A549 (cell line): ENCODE measurements at regions not wholly inside any gene's neighbourhood (a gene's known extent, or its start where the extent isn't known, plus 50 kb on each side); places are given as distances from the start of the nearest gene placed in this dataset.

Experiments used
- ATAC-seq, 2 experiments: fragments of 200-7000 bp in 1 of 2; fragments of >200 bp in 1 of 2; cut with Nextera tagmentation in 1 of 2; cut with Tn5 transposase in 1 of 2; 3 replicates each; pipeline versions ENCODE4 v1.8.0 to v1.9.1; 2018 to 2020; ENCODE audit warnings: mild to moderate bottlenecking in 1 of 2, moderate library complexity in 1 of 2
- CTCF ChIA-PET: fragments of 300-600 bp; sonication (Branson Sonifier 250); formaldehyde crosslinking; extraction: SDS; loops from one replicate; lab custom pipeline; 2021; ENCODE audit warnings: antibody characterized with exemption, inconsistent platforms; lab: Yijun Ruan, JAX
- POLR2A ChIA-PET: fragments of 350-600 bp; formaldehyde crosslinking; extraction: SDS; loops from one replicate; lab custom pipeline; 2021; ENCODE audit warnings: antibody characterized with exemption, inconsistent platforms; lab: Yijun Ruan, JAX
- DNase-seq, 2 experiments: peaks; one replicate each; pipeline versions ENCODE4 v3.0.0 to v3.0.0-alpha.2; 2011 to 2016; ENCODE audit warnings: low read depth in 1 of 2, low spot score in 1 of 2
- FAIRE-seq: peaks from 2 replicates; lab custom pipeline; 2011; peaks lifted over from hg19 to GRCh38; lab: Jason Lieb, UNC
- H3K27ac ChIP-seq, 2 experiments: fragments of >200 bp; sonication (Bioruptor Twin); formaldehyde crosslinking; 3 replicates each; pipeline ENCODE4 v1.5.1; 2016 to 2017
- H3K4me1 ChIP-seq: fragments of >200 bp; sonication (Bioruptor Twin); formaldehyde crosslinking; 3 replicates; pipeline ENCODE4 v1.6.1; 2016
- H3K4me2 ChIP-seq: fragments of >200 bp; sonication (Bioruptor Twin); formaldehyde crosslinking; 3 replicates; pipeline ENCODE4 v1.6.1; 2016
- H3K4me3 ChIP-seq: fragments of >200 bp; sonication (Bioruptor Twin); formaldehyde crosslinking; 3 replicates; pipeline ENCODE4 v1.5.1; 2016
- H3K9me3 ChIP-seq: fragments of >200 bp; sonication (Bioruptor Twin); formaldehyde crosslinking; 3 replicates; pipeline ENCODE4 v1.6.1; 2016
- ATOH8 ChIP-seq: fragments of 250-450 bp; sonication (Bioruptor Pico); IDR thresholded peaks from 2 replicates; pipeline ENCODE4 v1.5.0; 2020; ENCODE audit warnings: low read depth, mild to moderate bottlenecking, moderate library complexity
- CBX8 ChIP-seq: fragments of 200-600 bp; sonication (generic); IDR thresholded peaks from 2 replicates; pipeline ENCODE4 v1.6.1; 2016
- CEBPB ChIP-seq, 2 experiments: fragments of >200 bp in 1 of 2; sonication (Bioruptor Twin) in 1 of 2; formaldehyde crosslinking in 1 of 2; IDR thresholded peaks; 2 replicates each; pipeline ENCODE4 v1.6.1; 2012 to 2016
- CHD4 ChIP-seq: fragments of 200-600 bp; sonication (generic); IDR thresholded peaks from 2 replicates; pipeline ENCODE4 v1.6.1; 2016; ENCODE audit warnings: antibody characterized with exemption, mild to moderate bottlenecking, borderline replicate concordance
- EHMT2 ChIP-seq: fragments of 200-600 bp; sonication (generic); IDR thresholded peaks from 2 replicates; pipeline ENCODE4 v1.6.1; 2016; ENCODE audit warnings: antibody characterized with exemption, low read depth, mild to moderate bottlenecking, moderate library complexity
- EP300 ChIP-seq, 2 experiments: fragments of >200 bp; sonication (Bioruptor Twin); formaldehyde crosslinking; IDR thresholded peaks; 2 replicates in 1 of 2; 3 replicates in 1 of 2; pipeline ENCODE4 v1.6.1; 2016 to 2017
- ESRRA ChIP-seq: fragments of 150-350 bp; IDR thresholded peaks from 2 replicates; pipeline ENCODE4 v1.6.1; 2014; ENCODE audit warnings: mild to moderate bottlenecking, low read length, borderline replicate concordance
- FOXS1 ChIP-seq: fragments of 250-450 bp; sonication (Bioruptor Pico); IDR thresholded peaks from 2 replicates; pipeline ENCODE4 v1.5.0; 2020; ENCODE audit warnings: mild to moderate bottlenecking, moderate library complexity
- GATA3 ChIP-seq: IDR thresholded peaks from 2 replicates; pipeline ENCODE4 v1.6.1; 2012; ENCODE audit warnings: borderline replicate concordance
- HDAC2 ChIP-seq: fragments of 200-600 bp; sonication (generic); IDR thresholded peaks from 2 replicates; pipeline ENCODE4 v1.6.1; 2016
- HEYL ChIP-seq: fragments of 250-450 bp; sonication (Bioruptor Pico); IDR thresholded peaks from 2 replicates; pipeline ENCODE4 v1.8.0; 2021; ENCODE audit warnings: mild to moderate bottlenecking, moderate library complexity
- HOXA7 ChIP-seq: fragments of 250-450 bp; sonication (Bioruptor Pico); IDR thresholded peaks from 2 replicates; pipeline ENCODE4 v1.5.0; 2020; ENCODE audit warnings: mild to moderate bottlenecking, moderate library complexity
- HOXB13 ChIP-seq: fragments of 250-450 bp; sonication (Bioruptor Pico); IDR thresholded peaks from 2 replicates; pipeline ENCODE4 v1.5.0; 2020; ENCODE audit warnings: low read depth, mild to moderate bottlenecking, moderate library complexity
- KDM5A ChIP-seq: fragments of 200-600 bp; sonication (generic); IDR thresholded peaks from 2 replicates; pipeline ENCODE4 v1.6.1; 2016; ENCODE audit warnings: antibody characterized with exemption, mild to moderate bottlenecking
- MAZ ChIP-seq: fragments of 150-350 bp; IDR thresholded peaks from 2 replicates; pipeline ENCODE4 v1.6.1; 2014; ENCODE audit warnings: antibody characterized with exemption, low read depth, low read length, borderline replicate concordance
- POLR2A ChIP-seq: IDR thresholded peaks from 2 replicates; pipeline ENCODE4 v1.6.1; 2012; ENCODE audit warnings: mild to moderate bottlenecking, low read length
- RARB ChIP-seq: fragments of 250-450 bp; sonication (Bioruptor Pico); IDR thresholded peaks from 2 replicates; pipeline ENCODE4 v1.8.0; 2021; ENCODE audit warnings: mild to moderate bottlenecking, moderate library complexity
- RCOR1 ChIP-seq: fragments of 150-350 bp; IDR thresholded peaks from 2 replicates; pipeline ENCODE4 v1.6.1; 2014; ENCODE audit warnings: antibody characterized with exemption, low read length, low read depth
- RFX5 ChIP-seq: fragments of 450-650 bp; IDR thresholded peaks from 2 replicates; pipeline ENCODE4 v1.7.1; 2014; ENCODE audit warnings: antibody characterized with exemption, mild to moderate bottlenecking, moderate library complexity
- SREBF2 ChIP-seq: fragments of 450-650 bp; IDR thresholded peaks from 2 replicates; pipeline ENCODE4 v1.6.1; 2014; ENCODE audit warnings: mild to moderate bottlenecking, moderate library complexity
- TFCP2L1 ChIP-seq: fragments of 250-450 bp; sonication (Bioruptor Pico); IDR thresholded peaks from 2 replicates; pipeline ENCODE4 v1.5.0; 2021; ENCODE audit warnings: mild to moderate bottlenecking
- TP53 ChIP-seq: fragments of 250-450 bp; sonication (Bioruptor Pico); IDR thresholded peaks from 2 replicates; pipeline ENCODE4 v1.5.0; 2021; ENCODE audit warnings: mild to moderate bottlenecking, moderate library complexity
- WGBS: methylation state at CpG from one replicate; pipeline ENCODE4 v1.1.6; 2017; ENCODE audit errors: missing lambda C conversion rate; 5-methylcytosine and 5-hydroxymethylcytosine counted together
- TF ChIP-seq, protein P1 (sequence below): fragments of 150-350 bp; IDR thresholded peaks from 2 replicates; pipeline ENCODE4 v1.6.1; 2014; ENCODE audit warnings: low read depth, mild to moderate bottlenecking, low read length
- TF ChIP-seq, protein P2 (sequence below): fragments of 200-600 bp; sonication (generic); IDR thresholded peaks from 2 replicates; pipeline ENCODE4 v1.6.1; 2016; ENCODE audit warnings: antibody characterized with exemption, mild to moderate bottlenecking, moderate library complexity

DNA sequence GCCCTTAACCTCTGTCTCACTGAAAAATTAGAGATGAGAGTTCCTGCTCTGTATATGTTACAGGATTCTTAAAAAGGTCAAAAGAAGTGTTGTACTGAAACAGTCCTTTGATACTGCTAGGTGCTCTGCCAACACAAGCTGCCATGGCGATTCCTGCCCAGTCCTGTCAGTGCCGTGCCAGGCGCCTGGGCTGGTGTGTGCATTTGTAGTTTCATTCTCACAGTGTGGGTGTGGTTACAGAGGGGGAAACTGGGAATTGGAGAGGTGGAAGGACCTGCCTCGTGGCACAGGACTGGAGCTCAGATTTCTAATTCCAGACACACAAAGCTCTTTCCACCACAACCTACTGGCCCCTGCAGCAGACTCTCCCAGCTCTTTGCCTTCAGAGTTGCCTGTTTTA lies 122.3 kb upstream of the RAB6C start:
- no peak overlapping the region for H3K4me3 ChIP-seq
- H3K4me1 ChIP-seq = no peaks in the 10 kb centered on the region
- 45% methylated on average over 4 of the region's 4 CpGs for WGBS
- POLR2A ChIA-PET = no interaction called here
- TF ChIP-seq, protein P1, sequence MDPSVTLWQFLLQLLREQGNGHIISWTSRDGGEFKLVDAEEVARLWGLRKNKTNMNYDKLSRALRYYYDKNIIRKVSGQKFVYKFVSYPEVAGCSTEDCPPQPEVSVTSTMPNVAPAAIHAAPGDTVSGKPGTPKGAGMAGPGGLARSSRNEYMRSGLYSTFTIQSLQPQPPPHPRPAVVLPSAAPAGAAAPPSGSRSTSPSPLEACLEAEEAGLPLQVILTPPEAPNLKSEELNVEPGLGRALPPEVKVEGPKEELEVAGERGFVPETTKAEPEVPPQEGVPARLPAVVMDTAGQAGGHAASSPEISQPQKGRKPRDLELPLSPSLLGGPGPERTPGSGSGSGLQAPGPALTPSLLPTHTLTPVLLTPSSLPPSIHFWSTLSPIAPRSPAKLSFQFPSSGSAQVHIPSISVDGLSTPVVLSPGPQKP = no peak
- TF ChIP-seq EHMT2 (no peak), RFX5 (no peak), CEBPB (IDR thresholded peaks at IDR 0.05) (no peak), RCOR1 (no peak), GATA3 (no peak), HEYL (CRISPR knock-in tag) (no peak), FOXS1 (CRISPR knock-in tag) (no peak), HOXA7 (CRISPR knock-in tag) (no peak), KDM5A (no peak), EP300 (IDR thresholded peaks at IDR 0.05) (no peak), MAZ (no peak), HDAC2 (no peak), ATOH8 (CRISPR knock-in tag) (no peak), HOXB13 (CRISPR knock-in tag) (no peak), ESRRA (no peak), TP53 (CRISPR knock-in tag) (no peak), CHD4 (no peak), TFCP2L1 (CRISPR knock-in tag) (no peak)
- no peak overlapping the region for H3K4me2 ChIP-seq
- no peaks in the 10 kb centered on the region for H3K9me3 ChIP-seq
- no peak for ATAC-seq
- FAIRE-seq = no peak
- H3K27ac ChIP-seq = no peak overlapping the region
- CTCF ChIA-PET = no interaction called here
- no peak for DNase-seq

- no peak for TF ChIP-seq SREBF2
- no peak for TF ChIP-seq CEBPB (IDR thresholded peaks at IDR 0.05)
- no peak for TF ChIP-seq CBX8
- TF ChIP-seq RARB = no peak
- no peak for TF ChIP-seq RCOR1
- TF ChIP-seq HOXA7 (CRISPR knock-in tag) = no peak
- TF ChIP-seq, protein P2, sequence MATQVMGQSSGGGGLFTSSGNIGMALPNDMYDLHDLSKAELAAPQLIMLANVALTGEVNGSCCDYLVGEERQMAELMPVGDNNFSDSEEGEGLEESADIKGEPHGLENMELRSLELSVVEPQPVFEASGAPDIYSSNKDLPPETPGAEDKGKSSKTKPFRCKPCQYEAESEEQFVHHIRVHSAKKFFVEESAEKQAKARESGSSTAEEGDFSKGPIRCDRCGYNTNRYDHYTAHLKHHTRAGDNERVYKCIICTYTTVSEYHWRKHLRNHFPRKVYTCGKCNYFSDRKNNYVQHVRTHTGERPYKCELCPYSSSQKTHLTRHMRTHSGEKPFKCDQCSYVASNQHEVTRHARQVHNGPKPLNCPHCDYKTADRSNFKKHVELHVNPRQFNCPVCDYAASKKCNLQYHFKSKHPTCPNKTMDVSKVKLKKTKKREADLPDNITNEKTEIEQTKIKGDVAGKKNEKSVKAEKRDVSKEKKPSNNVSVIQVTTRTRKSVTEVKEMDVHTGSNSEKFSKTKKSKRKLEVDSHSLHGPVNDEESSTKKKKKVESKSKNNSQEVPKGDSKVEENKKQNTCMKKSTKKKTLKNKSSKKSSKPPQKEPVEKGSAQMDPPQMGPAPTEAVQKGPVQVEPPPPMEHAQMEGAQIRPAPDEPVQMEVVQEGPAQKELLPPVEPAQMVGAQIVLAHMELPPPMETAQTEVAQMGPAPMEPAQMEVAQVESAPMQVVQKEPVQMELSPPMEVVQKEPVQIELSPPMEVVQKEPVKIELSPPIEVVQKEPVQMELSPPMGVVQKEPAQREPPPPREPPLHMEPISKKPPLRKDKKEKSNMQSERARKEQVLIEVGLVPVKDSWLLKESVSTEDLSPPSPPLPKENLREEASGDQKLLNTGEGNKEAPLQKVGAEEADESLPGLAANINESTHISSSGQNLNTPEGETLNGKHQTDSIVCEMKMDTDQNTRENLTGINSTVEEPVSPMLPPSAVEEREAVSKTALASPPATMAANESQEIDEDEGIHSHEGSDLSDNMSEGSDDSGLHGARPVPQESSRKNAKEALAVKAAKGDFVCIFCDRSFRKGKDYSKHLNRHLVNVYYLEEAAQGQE = no peak
- no peak for TF ChIP-seq POLR2A
- TF ChIP-seq CHD4 = no peak
- DNase-seq = no peak
- H3K4me3 ChIP-seq = no peak overlapping the region
- no peak overlapping the region for H3K4me2 ChIP-seq
- H3K4me1 ChIP-seq = no peaks in the 10 kb centered on the region
- H3K27ac ChIP-seq = no peak overlapping the region
- no peaks in the 10 kb centered on the region for H3K9me3 ChIP-seq
- peak in 1 of 2 experiments; percentile 54; a peak in 3 of 6 replicates for ATAC-seq
- CTCF ChIA-PET = interaction anchor here (1.1 to 2.1 kb wide), 2 partner anchors 9 to 64 kb away, joined by 3 to 8 read pairs; no protein-coding TSS in a partner anchor
- 18% methylated on average over 8 of the region's 9 CpGs for WGBS
- POLR2A ChIA-PET = no interaction called here
- FAIRE-seq = no peak
These were observed 120.3 kb upstream of the RAB6C start for GRCh38 chr2:129859175-129859574.
